ENCODE measurements at regions not wholly inside any gene's neighbourhood (a gene's known extent, or its start where the extent isn't known, plus 50 kb on each side); places are given as distances from the start of the nearest gene placed in this dataset.

DNA sequence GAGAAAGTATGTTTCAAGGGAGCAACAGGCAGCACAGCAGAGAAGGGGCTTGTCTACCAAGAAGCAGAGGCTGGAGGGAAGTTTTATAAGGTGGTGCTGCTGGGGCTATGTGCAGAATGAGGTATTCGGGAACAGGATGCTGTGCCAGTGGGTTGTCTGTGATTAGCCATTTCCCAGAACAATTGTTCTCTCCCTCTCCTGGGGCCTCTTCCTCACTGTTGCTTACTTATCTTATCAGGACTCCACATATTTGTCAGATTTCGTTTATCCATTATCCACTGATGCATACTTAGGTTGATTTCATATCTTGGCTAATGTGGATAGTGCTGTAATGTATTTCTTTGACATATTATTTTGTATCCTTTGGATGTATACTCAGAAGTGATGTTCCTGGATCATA, 195.1 kb upstream of the RTL1 start:
- Mint-ChIP-seq H3K36me3 (ENCODE audit: low read depth) (no peaks in the 10 kb centered on the region), H3K27me3 (peaks cover 12% of the 10 kb centered on the region), H3K9me3 (peaks cover 2% of the 10 kb centered on the region), H3K4me1 (ENCODE audit: low read depth) (no peaks in the 10 kb centered on the region), H3K4me3 (no peak overlapping the region), H3K27ac (no peak overlapping the region)
- POLR2A ChIA-PET, result no interaction called here
- TF ChIP-seq, protein P1, sequence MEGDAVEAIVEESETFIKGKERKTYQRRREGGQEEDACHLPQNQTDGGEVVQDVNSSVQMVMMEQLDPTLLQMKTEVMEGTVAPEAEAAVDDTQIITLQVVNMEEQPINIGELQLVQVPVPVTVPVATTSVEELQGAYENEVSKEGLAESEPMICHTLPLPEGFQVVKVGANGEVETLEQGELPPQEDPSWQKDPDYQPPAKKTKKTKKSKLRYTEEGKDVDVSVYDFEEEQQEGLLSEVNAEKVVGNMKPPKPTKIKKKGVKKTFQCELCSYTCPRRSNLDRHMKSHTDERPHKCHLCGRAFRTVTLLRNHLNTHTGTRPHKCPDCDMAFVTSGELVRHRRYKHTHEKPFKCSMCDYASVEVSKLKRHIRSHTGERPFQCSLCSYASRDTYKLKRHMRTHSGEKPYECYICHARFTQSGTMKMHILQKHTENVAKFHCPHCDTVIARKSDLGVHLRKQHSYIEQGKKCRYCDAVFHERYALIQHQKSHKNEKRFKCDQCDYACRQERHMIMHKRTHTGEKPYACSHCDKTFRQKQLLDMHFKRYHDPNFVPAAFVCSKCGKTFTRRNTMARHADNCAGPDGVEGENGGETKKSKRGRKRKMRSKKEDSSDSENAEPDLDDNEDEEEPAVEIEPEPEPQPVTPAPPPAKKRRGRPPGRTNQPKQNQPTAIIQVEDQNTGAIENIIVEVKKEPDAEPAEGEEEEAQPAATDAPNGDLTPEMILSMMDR (IDR thresholded peaks at IDR 0.05), result no peak
- DNase-seq (no peak), ATAC-seq (no peak)
- CTCF ChIA-PET, result no interaction called here
- intact Hi-C loops (cut with micrococcal nuclease), result no loop called here

DNA sequence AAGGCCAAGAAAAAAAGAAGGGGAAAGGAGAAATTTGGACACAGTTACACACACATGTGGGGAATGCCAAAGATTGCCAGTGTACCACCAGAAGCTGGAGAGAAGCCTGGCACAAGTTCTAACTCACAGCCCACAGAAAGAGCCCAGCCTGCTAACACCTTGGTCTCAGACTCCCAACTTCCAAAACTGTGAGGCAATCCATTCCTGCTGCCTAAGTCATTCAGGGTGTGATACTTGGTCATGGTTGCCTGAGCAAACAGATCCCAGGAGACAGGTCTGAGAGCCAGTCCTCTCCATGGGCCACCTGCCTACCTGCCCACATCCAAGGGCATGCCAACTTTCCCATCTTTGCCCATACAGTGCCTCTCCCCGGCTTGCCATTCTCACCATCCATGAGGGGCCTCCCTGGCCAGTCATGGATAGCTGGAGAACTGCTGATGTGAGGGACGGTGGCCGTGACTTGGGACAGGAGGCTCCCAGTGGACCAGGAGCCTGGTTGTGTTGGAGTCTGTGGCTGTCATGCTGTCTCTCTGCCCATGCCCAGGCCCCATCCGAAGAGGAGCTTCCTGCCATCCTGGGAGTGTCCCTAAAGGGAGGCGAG, 198.0 kb upstream of the RTL1 start:
- intact Hi-C loops (cut with micrococcal nuclease), result no loop called here
- Mint-ChIP-seq H3K36me3 (ENCODE audit: low read depth) (no peaks in the 10 kb centered on the region), H3K4me3 (no peak overlapping the region), H3K9me3 (peaks cover 2% of the 10 kb centered on the region), H3K4me1 (ENCODE audit: low read depth) (no peaks in the 10 kb centered on the region), H3K27ac (no peak overlapping the region), H3K27me3 (peaks cover 12% of the 10 kb centered on the region)
- no peak for ATAC-seq
- no peak for DNase-seq
- POLR2A ChIA-PET, result no interaction called here
- CTCF ChIA-PET, result no interaction called here
- TF ChIP-seq, protein P1 (IDR thresholded peaks at IDR 0.05), result no peak

DNA sequence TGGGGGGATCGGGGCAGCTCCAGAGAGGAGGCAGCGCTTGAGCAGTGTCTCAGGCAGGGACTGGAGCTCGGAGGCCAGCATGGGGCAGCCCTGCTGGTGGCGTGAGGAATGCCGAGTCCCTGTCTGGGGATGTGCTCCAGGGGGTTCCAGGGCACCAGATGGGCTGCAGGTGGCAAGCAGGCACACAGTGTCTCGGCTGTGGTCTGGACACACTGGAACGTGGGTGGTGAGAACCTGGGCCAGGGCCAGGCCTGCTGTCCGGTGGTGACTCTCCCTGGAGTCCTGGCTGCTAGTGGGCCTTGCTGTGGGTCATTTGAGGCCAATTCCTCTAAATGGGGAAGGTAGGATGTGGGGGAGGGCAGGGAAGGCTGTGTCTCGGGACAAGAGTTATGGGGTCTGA, 199.4 kb upstream of the RTL1 start:
- H3K4me1 Mint-ChIP-seq (ENCODE audit: low read depth), result no peaks in the 10 kb centered on the region
- ChIA-PET CTCF (no interaction called here), POLR2A (no interaction called here)
- no peak overlapping the region for H3K27ac Mint-ChIP-seq
- no peak for ATAC-seq
- TF ChIP-seq, protein P1 (IDR thresholded peaks at IDR 0.05), result no peak
- no peaks in the 10 kb centered on the region for H3K36me3 Mint-ChIP-seq (ENCODE audit: low read depth)
- intact Hi-C loops (cut with micrococcal nuclease), result no loop called here
- no peak for DNase-seq
- H3K27me3 Mint-ChIP-seq, result peaks cover 7% of the 10 kb centered on the region
- peaks cover 3% of the 10 kb centered on the region for H3K9me3 Mint-ChIP-seq
- H3K4me3 Mint-ChIP-seq, result no peak overlapping the region

DNA sequence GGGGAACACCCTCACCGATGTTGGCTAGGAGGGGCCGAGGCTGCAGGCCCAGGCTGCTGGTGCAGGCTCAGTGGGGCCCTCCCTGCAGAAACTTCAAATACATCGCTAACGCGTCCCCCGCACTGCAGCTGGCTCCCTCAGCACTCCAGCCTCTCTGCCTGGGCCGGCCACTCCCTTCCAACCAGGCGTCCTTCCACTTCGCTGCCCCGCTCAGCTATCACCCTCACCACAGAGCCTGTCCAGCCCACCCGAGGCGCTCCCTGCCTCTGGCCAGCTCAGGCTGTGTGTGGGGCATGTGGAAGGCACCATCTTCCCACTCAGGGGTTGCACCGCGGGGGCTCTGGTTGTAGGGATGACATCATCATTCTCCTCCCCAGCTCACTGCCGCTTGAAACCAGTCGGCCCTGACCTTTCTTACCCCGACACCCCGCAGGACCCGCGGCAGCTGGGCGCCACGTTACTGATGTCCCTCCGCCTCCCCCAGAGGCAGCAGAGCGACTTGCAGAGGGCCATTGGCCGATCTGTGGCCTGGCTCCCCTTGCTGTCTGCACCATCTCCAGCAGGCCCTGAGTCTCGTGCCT, 199.9 kb upstream of the RTL1 start:
- ATAC-seq (no peak), DNase-seq (no peak)
- ChIA-PET CTCF (no interaction called here), POLR2A (no interaction called here)
- intact Hi-C loops (cut with micrococcal nuclease), result no loop called here
- Mint-ChIP-seq H3K4me1 (ENCODE audit: low read depth) (no peaks in the 10 kb centered on the region), H3K36me3 (ENCODE audit: low read depth) (no peaks in the 10 kb centered on the region), H3K27ac (no peak overlapping the region), H3K27me3 (peaks cover 7% of the 10 kb centered on the region), H3K9me3 (peaks cover 3% of the 10 kb centered on the region), H3K4me3 (no peak overlapping the region)
- TF ChIP-seq, protein P1 (IDR thresholded peaks at IDR 0.05), result no peak

DNA sequence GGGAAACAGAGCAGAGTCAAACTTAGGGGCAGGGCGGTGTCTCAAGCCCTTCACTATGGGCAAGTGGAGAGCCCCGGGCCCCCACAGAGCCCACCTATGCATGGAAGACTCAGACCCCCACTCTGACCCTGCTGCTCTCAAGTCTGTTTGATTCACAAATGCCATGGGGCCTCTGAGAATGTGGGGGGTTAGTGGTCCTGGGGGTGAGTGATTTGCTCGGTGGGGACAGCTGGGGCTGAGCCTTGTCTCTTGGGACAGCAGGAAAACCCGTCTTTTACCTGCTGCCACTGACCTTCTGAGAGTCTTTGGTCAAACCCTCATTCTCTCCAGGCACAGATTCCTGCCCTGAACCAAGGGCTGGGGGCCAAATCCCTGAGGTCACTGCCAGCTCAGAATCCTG, 201.0 kb upstream of the RTL1 start:
- CTCF ChIA-PET, result no interaction called here
- no peak for DNase-seq
- POLR2A ChIA-PET, result no interaction called here

More for the DNA sequence above, 201.0 kb upstream of the RTL1 start:
- no peak overlapping the region for H3K4me3 Mint-ChIP-seq
- no peak overlapping the region for H3K27ac Mint-ChIP-seq
- no peaks in the 10 kb centered on the region for H3K4me1 Mint-ChIP-seq (ENCODE audit: low read depth)
- H3K9me3 Mint-ChIP-seq, result peaks cover 3% of the 10 kb centered on the region
- peaks cover 4% of the 10 kb centered on the region for H3K27me3 Mint-ChIP-seq
- H3K36me3 Mint-ChIP-seq (ENCODE audit: low read depth), result no peaks in the 10 kb centered on the region
- TF ChIP-seq, protein P1 (IDR thresholded peaks at IDR 0.05), result no peak
- ATAC-seq, result no peak
- intact Hi-C loops (cut with micrococcal nuclease), result no loop called here
